ENCODE measurements at regions not wholly inside any gene's neighbourhood (a gene's known extent, or its start where the extent isn't known, plus 50 kb on each side); places are given as distances from the start of the nearest gene placed in this dataset.

- H3K4me3 ChIP-seq: no peak overlapping the region
- peaks cover 0 to 18% (median 0%) of the 10 kb centered on the region in 5 donors for H3K4me1 ChIP-seq (ENCODE audit: control insufficient read depth in 5 of 5, insufficient read depth in 5 of 5, low read length in 5 of 5)
- no peak for TF ChIP-seq CTCF (IDR thresholded peaks at IDR 0.05; ENCODE audit: control extremely low read depth, extremely low read depth)
- no peaks in the 10 kb centered on the region for H3K27me3 ChIP-seq (ENCODE audit: control insufficient read depth in 3 of 3, insufficient read depth in 3 of 3, low read length in 2 of 3)
- H3K9ac ChIP-seq (ENCODE audit: insufficient read depth in 1 of 2, low read length in 2 of 2): no peak overlapping the region
- DNase-seq: no peak
- no peaks in the 10 kb centered on the region for H3K9me3 ChIP-seq (ENCODE audit: control insufficient read depth in 4 of 4, insufficient read depth in 3 of 4, low read length in 3 of 4)
- no peaks in the 10 kb centered on the region for H3K36me3 ChIP-seq (ENCODE audit: control insufficient read depth in 4 of 4, insufficient read depth in 4 of 4, low read length in 4 of 4)
- WGBS, 2 donors: 44 to 70% methylated on average over 4 of the region's 4 CpGs
- no peak overlapping the region for H3K27ac ChIP-seq (ENCODE audit: low read depth in 1 of 2, low read length in 1 of 2)
- no peak for ATAC-seq (ENCODE audit: insufficient read depth, low FRiP score)
Measured at GRCh38 chr16:54627616-54628015, 303.0 kb upstream of the IRX5 start.

GRCh38 chr16:54623636-54624035 lies 307.0 kb upstream of the IRX5 start:
- no peak overlapping the region for H3K4me3 ChIP-seq
- 79 to 84% methylated on average over 7 of the region's 7 CpGs for WGBS, 2 donors

GRCh38 chr16:54620197-54620596 lies 310.5 kb upstream of the IRX5 start:
- Histone ChIP-seq H3K4me3 (no peak overlapping the region), H3K36me3 (ENCODE audit: control insufficient read depth in 4 of 4, insufficient read depth in 4 of 4, low read length in 4 of 4) (no peaks in the 10 kb centered on the region), H3K27me3 (ENCODE audit: control insufficient read depth in 3 of 3, insufficient read depth in 3 of 3, low read length in 2 of 3) (peaks cover 0 to 15% (median 6%) of the 10 kb centered on the region in 3 donors), H3K27ac (ENCODE audit: low read depth in 1 of 2, low read length in 1 of 2) (no peak overlapping the region), H3K9ac (ENCODE audit: insufficient read depth in 1 of 2, low read length in 2 of 2) (no peak overlapping the region), H3K4me1 (ENCODE audit: control insufficient read depth in 5 of 5, insufficient read depth in 5 of 5, low read length in 5 of 5) (peaks cover 0 to 6% (median 0%) of the 10 kb centered on the region in 5 donors), H3K9me3 (ENCODE audit: control insufficient read depth in 4 of 4, insufficient read depth in 3 of 4, low read length in 3 of 4) (peaks cover 0 to 3% (median 0%) of the 10 kb centered on the region in 4 donors)
- DNase-seq (no peak), ATAC-seq (ENCODE audit: insufficient read depth, low FRiP score) (no peak)
- 54 to 66% methylated on average over 3 of the region's 3 CpGs for WGBS, 2 donors
- no peak for TF ChIP-seq CTCF (IDR thresholded peaks at IDR 0.05; ENCODE audit: control extremely low read depth, extremely low read depth)

More at GRCh38 chr16:54623636-54624035, 307.0 kb upstream of the IRX5 start:
- no peaks in the 10 kb centered on the region for H3K36me3 ChIP-seq (ENCODE audit: control insufficient read depth in 4 of 4, insufficient read depth in 4 of 4, low read length in 4 of 4)
- no peak overlapping the region for H3K9ac ChIP-seq (ENCODE audit: insufficient read depth in 1 of 2, low read length in 2 of 2)
- H3K9me3 ChIP-seq (ENCODE audit: control insufficient read depth in 4 of 4, insufficient read depth in 3 of 4, low read length in 3 of 4): peaks cover 0 to 3% (median 0%) of the 10 kb centered on the region in 4 donors
- peaks cover 0 to 18% (median 0%) of the 10 kb centered on the region in 5 donors for H3K4me1 ChIP-seq (ENCODE audit: control insufficient read depth in 5 of 5, insufficient read depth in 5 of 5, low read length in 5 of 5)
- no peak for ATAC-seq (ENCODE audit: insufficient read depth, low FRiP score)
- TF ChIP-seq CTCF (IDR thresholded peaks at IDR 0.05; ENCODE audit: control extremely low read depth, extremely low read depth): no peak
- no peak overlapping the region for H3K27ac ChIP-seq (ENCODE audit: low read depth in 1 of 2, low read length in 1 of 2)
- H3K27me3 ChIP-seq (ENCODE audit: control insufficient read depth in 3 of 3, insufficient read depth in 3 of 3, low read length in 2 of 3): peaks cover 0 to 3% (median 0%) of the 10 kb centered on the region in 3 donors
- peak in 1 of 3 donors; percentile 54 for DNase-seq

- TF ChIP-seq CTCF (IDR thresholded peaks at IDR 0.05; ENCODE audit: control extremely low read depth, extremely low read depth): no peak
- no peak for ATAC-seq (ENCODE audit: insufficient read depth, low FRiP score)
- no peak overlapping the region for H3K27ac ChIP-seq (ENCODE audit: low read depth in 1 of 2, low read length in 1 of 2)
- WGBS, 2 donors: 73 to 84% methylated on average over 5 of the region's 5 CpGs
- H3K9ac ChIP-seq (ENCODE audit: insufficient read depth in 1 of 2, low read length in 2 of 2): no peak overlapping the region
- H3K27me3 ChIP-seq (ENCODE audit: control insufficient read depth in 3 of 3, insufficient read depth in 3 of 3, low read length in 2 of 3): peaks cover 0 to 15% (median 6%) of the 10 kb centered on the region in 3 donors
- H3K9me3 ChIP-seq (ENCODE audit: control insufficient read depth in 4 of 4, insufficient read depth in 3 of 4, low read length in 3 of 4): peaks cover 0 to 5% (median 0%) of the 10 kb centered on the region in 4 donors
- H3K4me1 ChIP-seq (ENCODE audit: control insufficient read depth in 5 of 5, insufficient read depth in 5 of 5, low read length in 5 of 5): no peaks in the 10 kb centered on the region
- H3K36me3 ChIP-seq (ENCODE audit: control insufficient read depth in 4 of 4, insufficient read depth in 4 of 4, low read length in 4 of 4): no peaks in the 10 kb centered on the region
- H3K4me3 ChIP-seq: no peak overlapping the region
- no peak for DNase-seq
Measured at GRCh38 chr16:54616610-54617009, 314.1 kb upstream of the IRX5 start.
